SK-N-SH (cell line): ENCODE measurements at regions not wholly inside any gene's neighbourhood (a gene's known extent, or its start where the extent isn't known, plus 50 kb on each side); places are given as distances from the start of the nearest gene placed in this dataset.

Source experiments
- CTCF ChIP-seq: fragments of 200-600 bp; sonication (generic); IDR thresholded peaks from 2 replicates; pipeline ENCODE4 v1.6.1; 2017; ENCODE audit warnings: antibody characterized with exemption, mild to moderate bottlenecking, moderate library complexity
- EP300 ChIP-seq, 2 experiments: IDR thresholded peaks; 2 replicates each; pipeline versions ENCODE4 v1.4.0 to v1.6.1; 2012; ENCODE audit warnings: borderline replicate concordance in 1 of 2, low read depth in 1 of 2, low read length in 1 of 2
- FOXJ3 ChIP-seq: sonication (generic); formaldehyde crosslinking; IDR thresholded peaks from 2 replicates; pipeline ENCODE4 v1.5.1; 2020; ENCODE audit warnings: mild to moderate bottlenecking, missing genetic modification reagents
- GABPA ChIP-seq: IDR thresholded peaks from 2 replicates; pipeline ENCODE4 v1.4.0; 2012; ENCODE audit warnings: low read depth, mild to moderate bottlenecking
- IRF3 ChIP-seq: fragments of 150-350 bp; IDR thresholded peaks from 2 replicates; pipeline ENCODE4 v1.6.1; 2016; ENCODE audit warnings: mild to moderate bottlenecking, low read depth, low read length
- JUND ChIP-seq: IDR thresholded peaks from 2 replicates; pipeline ENCODE4 v1.4.0; 2012
- PBX3 ChIP-seq: IDR thresholded peaks from 2 replicates; pipeline ENCODE4; 2012
- POLR2AphosphoS5 ChIP-seq: IDR thresholded peaks from 2 replicates; pipeline ENCODE4 v1.6.1; 2012; ENCODE audit warnings: low read depth, low read length
- RAD21 ChIP-seq: IDR thresholded peaks from 2 replicates; pipeline ENCODE4 v1.6.1; 2012; ENCODE audit warnings: mild to moderate bottlenecking, low read length
- RFX5 ChIP-seq: IDR thresholded peaks from 2 replicates; pipeline ENCODE4 v1.6.1; 2012; ENCODE audit warnings: mild to moderate bottlenecking, improper control_type of control experiment, low read length
- SIN3A ChIP-seq: IDR thresholded peaks from 2 replicates; pipeline ENCODE4 v1.6.1; 2012; ENCODE audit warnings: low read depth, mild to moderate bottlenecking, low read length, moderate library complexity, borderline replicate concordance
- TCF12 ChIP-seq: IDR thresholded peaks from 2 replicates; pipeline ENCODE4 v1.4.0; 2012
- USF1 ChIP-seq: IDR thresholded peaks from 2 replicates; pipeline ENCODE4 v1.4.0; 2012; ENCODE audit warnings: low read depth, borderline replicate concordance
- USF2 ChIP-seq: fragments of 150-350 bp; IDR thresholded peaks from 2 replicates; pipeline ENCODE4 v1.6.1; 2017; ENCODE audit warnings: antibody characterized with exemption, low read length, low read depth, borderline replicate concordance

- TF ChIP-seq CTCF (no peak), GABPA (no peak), SIN3A (no peak), POLR2AphosphoS5 (no peak), EP300 (IDR thresholded peaks at IDR 0.05; ENCODE audit: borderline replicate concordance in 1 of 2, low read depth in 1 of 2, low read length in 1 of 2) (no peak), RAD21 (no peak), USF2 (no peak), JUND (no peak), FOXJ3 (CRISPR knock-in tag) (no peak), USF1 (no peak), TCF12 (no peak), PBX3 (no peak), RFX5 (no peak), IRF3 (no peak)
Measured at GRCh38 chr5:103487822-103488493, 74.6 kb downstream of the NUDT12 start.
